ENCODE measurements at regions not wholly inside any gene's neighbourhood (a gene's known extent, or its start where the extent isn't known, plus 50 kb on each side); places are given as distances from the start of the nearest gene placed in this dataset.

DNA sequence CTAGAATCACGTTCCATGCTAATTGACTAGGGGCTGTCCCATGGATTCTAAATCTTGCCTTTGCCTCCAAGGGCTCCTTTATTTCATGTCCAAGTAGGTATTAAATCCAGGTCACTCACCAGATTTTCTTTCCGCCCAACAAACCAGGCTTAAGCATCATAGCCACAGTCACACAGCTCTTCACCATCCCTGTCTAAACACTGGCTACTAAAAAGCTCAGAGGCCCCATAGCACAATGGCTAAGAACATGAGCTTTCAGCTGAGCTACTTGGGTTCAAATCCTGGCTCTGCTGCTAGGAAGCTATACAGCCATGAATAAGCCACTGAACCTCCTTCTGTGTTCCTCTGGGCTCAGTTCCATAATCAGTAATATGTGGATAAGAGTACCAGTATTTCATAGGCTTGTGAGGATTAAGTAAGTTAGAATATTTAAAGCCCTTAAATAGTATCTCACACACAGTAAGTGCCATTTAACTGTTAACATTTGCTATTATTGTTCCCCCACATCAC, 277.2 kb upstream of the GJB5 start:
- TF ChIP-seq CTCF (IDR thresholded peaks at IDR 0.05; ENCODE audit: insufficient read depth, low read length, poor library complexity, severe bottlenecking) = no peak
- Histone ChIP-seq H3K4me3 (replicated peaks; ENCODE audit: low read depth, low read length) (no peak overlapping the region), H3K27me3 (replicated peaks; ENCODE audit: control insufficient read depth, insufficient read depth, low read length) (no peaks in the 10 kb centered on the region; the same call in 1 of the 2 replicates), H3K36me3 (ENCODE audit: control insufficient read depth, insufficient read depth, low read length) (no peaks in the 10 kb centered on the region)
- DNase-seq (ENCODE audit: extremely low read depth, insufficient read length) = no peak

- H3K36me3 ChIP-seq (ENCODE audit: control insufficient read depth, insufficient read depth, low read length) = no peaks in the 10 kb centered on the region
- no peak overlapping the region for H3K4me3 ChIP-seq (replicated peaks; ENCODE audit: low read depth, low read length)
- TF ChIP-seq CTCF (IDR thresholded peaks at IDR 0.05; ENCODE audit: insufficient read depth, low read length, poor library complexity, severe bottlenecking) = no peak
- H3K27me3 ChIP-seq (replicated peaks; ENCODE audit: control insufficient read depth, insufficient read depth, low read length) = no peaks in the 10 kb centered on the region
- DNase-seq (ENCODE audit: extremely low read depth, insufficient read length) = no peak
Observed at GRCh38 chr1:34478515-34479076, 276.3 kb upstream of the GJB5 start.

DNA sequence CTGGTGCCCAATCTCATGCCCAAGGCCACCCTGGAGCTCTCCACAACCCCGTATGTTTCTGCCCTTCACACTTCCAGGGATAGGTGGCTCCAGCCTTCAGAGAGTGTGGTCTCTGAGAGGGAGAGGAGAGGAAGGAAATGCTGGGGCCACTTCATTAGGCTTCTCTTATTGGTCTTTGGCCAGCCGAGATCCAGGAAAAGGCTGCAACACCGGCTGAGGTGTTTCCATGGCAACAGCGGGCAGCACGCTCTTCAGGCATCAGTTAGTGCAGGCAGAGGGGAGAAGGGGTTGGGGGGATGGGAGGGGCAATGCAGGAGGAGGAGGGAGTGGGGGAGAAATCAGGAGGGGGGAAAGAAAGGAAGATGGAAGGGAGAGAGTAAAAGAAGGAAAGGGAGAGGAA, 275.1 kb upstream of the GJB5 start:
- no peak overlapping the region for H3K4me3 ChIP-seq (replicated peaks; ENCODE audit: low read depth, low read length)
- H3K36me3 ChIP-seq (ENCODE audit: control insufficient read depth, insufficient read depth, low read length) = no peaks in the 10 kb centered on the region
- DNase-seq (ENCODE audit: extremely low read depth, insufficient read length) = no peak
- no peak for TF ChIP-seq CTCF (IDR thresholded peaks at IDR 0.05; ENCODE audit: insufficient read depth, low read length, poor library complexity, severe bottlenecking)
- H3K27me3 ChIP-seq (replicated peaks; ENCODE audit: control insufficient read depth, insufficient read depth, low read length) = no peaks in the 10 kb centered on the region

DNA sequence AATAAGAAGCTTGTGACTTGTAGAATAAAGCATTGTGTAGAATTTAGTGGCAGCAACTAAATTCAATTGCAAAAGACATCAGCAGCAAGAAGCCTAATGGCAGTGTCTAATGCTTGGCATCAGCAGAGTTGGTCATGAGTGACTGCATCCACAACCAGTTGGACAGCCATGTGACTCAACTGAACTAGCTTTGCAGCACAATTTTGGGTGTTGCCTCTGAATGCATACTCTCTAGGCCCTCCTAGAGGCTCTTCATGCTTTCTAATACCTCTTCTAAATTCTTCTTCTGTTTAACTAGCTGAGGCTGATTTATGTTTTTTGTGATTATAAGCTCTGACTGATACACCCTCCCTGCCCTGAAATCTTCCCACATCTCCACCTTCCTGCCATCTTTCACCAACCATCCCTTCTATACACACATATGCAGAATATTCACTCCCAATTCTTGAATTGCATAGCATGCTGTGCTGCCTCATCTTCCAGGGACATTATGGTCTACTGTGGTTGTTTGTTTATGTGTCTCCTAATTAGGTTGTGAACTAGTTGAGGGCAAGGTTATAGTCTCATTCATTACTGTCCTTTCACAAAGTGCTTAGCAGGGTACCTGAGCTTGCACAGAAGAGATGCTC, 266.7 kb upstream of the GJB5 start:
- H3K27me3 ChIP-seq (replicated peaks; ENCODE audit: control insufficient read depth, insufficient read depth, low read length) = no peaks in the 10 kb centered on the region
- no peaks in the 10 kb centered on the region for H3K36me3 ChIP-seq (ENCODE audit: control insufficient read depth, insufficient read depth, low read length)
- H3K4me3 ChIP-seq (replicated peaks; ENCODE audit: low read depth, low read length) = no peak overlapping the region
- no peak for TF ChIP-seq CTCF (IDR thresholded peaks at IDR 0.05; ENCODE audit: insufficient read depth, low read length, poor library complexity, severe bottlenecking)
- no peak for DNase-seq (ENCODE audit: extremely low read depth, insufficient read length)

DNA sequence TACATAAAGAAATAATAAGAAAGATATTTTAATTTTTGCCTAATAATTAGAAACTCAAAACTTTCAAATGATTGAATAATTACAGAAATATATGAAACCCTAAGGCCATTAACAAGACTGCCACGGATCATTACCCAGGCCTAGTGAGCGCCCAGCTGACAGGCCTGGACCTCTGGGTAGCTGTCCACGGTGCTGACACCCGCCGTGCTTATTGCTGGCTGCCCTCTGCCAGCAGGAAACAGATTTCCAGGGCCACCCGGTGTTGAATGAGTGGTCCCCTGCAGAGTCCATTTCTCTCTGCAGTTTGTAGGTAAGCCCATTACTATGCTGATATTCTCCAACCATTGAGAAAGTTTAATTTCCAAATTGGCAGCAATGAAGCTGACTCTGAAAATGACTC, 254.4 kb upstream of the GJB5 start:
- H3K27me3 ChIP-seq (replicated peaks; ENCODE audit: control insufficient read depth, insufficient read depth, low read length) = no peaks in the 10 kb centered on the region; the same call in 1 of the 2 replicates
- DNase-seq (ENCODE audit: extremely low read depth, insufficient read length) = no peak
- no peak for TF ChIP-seq CTCF (IDR thresholded peaks at IDR 0.05; ENCODE audit: insufficient read depth, low read length, poor library complexity, severe bottlenecking)
- no peaks in the 10 kb centered on the region for H3K36me3 ChIP-seq (ENCODE audit: control insufficient read depth, insufficient read depth, low read length)
- H3K4me3 ChIP-seq (replicated peaks; ENCODE audit: low read depth, low read length) = no peak overlapping the region

Measured in GM06990 (cell line).